ENCODE measurements at regions not wholly inside any gene's neighbourhood (a gene's known extent, or its start where the extent isn't known, plus 50 kb on each side); places are given as distances from the start of the nearest gene placed in this dataset.

- ChIA-PET CTCF (interaction anchor here (0.6 kb wide), 1 partner anchor 306 kb away, joined by 3 read pairs; no protein-coding TSS in a partner anchor), POLR2A (no interaction called here)
- no peak overlapping the region for H3K4me3 ChIP-seq (ENCODE audit: low read depth in 2 of 2, low read length in 2 of 2)
- no peaks in the 10 kb centered on the region for H3K4me1 ChIP-seq (ENCODE audit: control insufficient read depth, insufficient read depth, low read length)
- DNase-seq (ENCODE audit: low read depth, low spot score) (no peak), ATAC-seq (no peak)
- in situ Hi-C loops (cut with HindIII; ENCODE audit: low pct_unique_long_range_greater_than_20kb, low sequenced_read_pairs): no loop called here
- no peaks in the 10 kb centered on the region for H3K9me3 ChIP-seq (ENCODE audit: control insufficient read depth, insufficient read depth, low read depth, low read length)
- intact Hi-C loops (cut with micrococcal nuclease; ENCODE audit: unreplicated experiment): no loop called here
- TF ChIP-seq POLR2AphosphoS5 (IDR thresholded peaks at IDR 0.05; ENCODE audit: low read depth, low read length): no peak
- TF ChIP-seq REST (IDR thresholded peaks at IDR 0.05; ENCODE audit: insufficient read depth in 1 of 2, low read depth in 2 of 2, low read length in 1 of 2): no peak
- no peak for TF ChIP-seq CTCF (IDR thresholded peaks at IDR 0.05)
- TF ChIP-seq TCF7L2 (IDR thresholded peaks at IDR 0.05; ENCODE audit: low read depth, low read length): no peak
- TF ChIP-seq SIN3A (IDR thresholded peaks at IDR 0.05; ENCODE audit: borderline replicate concordance, insufficient read depth, low read depth, low read length): no peak
- no TSS peak for BruUV-seq (replicated peaks)
- no peaks in the 10 kb centered on the region for H3K27me3 ChIP-seq (ENCODE audit: control insufficient read depth, insufficient read depth, low read length)
- no peaks in the 10 kb centered on the region for H3K36me3 ChIP-seq (ENCODE audit: control insufficient read depth, insufficient read depth, low read length)
- no peak overlapping the region for H3K27ac ChIP-seq (ENCODE audit: low read length)
These were observed 218.3 kb upstream of the DTNBP1 start for GRCh38 chr6:15881150-15881549.

DNA sequence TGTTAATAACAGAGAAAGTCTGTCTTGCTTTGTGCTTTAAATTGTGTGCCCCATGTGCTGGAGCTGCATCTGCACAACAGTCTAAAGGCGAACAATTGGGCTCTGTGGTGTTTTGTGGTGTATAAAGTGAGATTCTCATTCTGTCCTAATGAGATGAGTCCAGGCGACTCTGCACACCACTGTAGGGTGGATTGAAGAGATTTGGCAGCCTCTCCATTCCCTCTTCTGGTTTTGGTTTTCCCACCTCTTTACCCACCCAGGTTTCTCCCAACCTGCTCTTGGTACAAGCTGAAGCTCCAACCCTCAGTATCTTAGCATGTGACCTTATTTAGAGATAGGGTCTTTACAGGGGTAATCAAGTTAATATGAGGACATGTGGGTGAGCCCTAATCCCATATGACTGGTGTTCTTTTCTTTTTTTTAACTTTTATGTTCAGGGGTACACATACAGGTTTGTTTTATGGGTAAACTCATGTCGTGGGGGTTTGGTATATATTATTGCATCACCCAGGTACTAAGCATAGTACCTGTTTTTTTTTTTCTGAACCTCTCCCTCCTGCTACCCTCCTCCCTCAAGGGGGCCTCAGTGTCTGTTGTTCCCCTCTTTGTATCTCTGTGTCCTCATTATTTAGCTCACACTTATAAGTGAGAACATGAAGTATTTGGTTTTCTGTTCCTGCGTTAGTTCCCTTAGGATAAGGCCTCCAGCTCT lies 217.6 kb upstream of the DTNBP1 start:
- TF ChIP-seq REST (IDR thresholded peaks at IDR 0.05; ENCODE audit: insufficient read depth in 1 of 2, low read depth in 2 of 2, low read length in 1 of 2) (no peak), CTCF (IDR thresholded peaks at IDR 0.05) (no peak), POLR2AphosphoS5 (IDR thresholded peaks at IDR 0.05; ENCODE audit: low read depth, low read length) (no peak), TCF7L2 (IDR thresholded peaks at IDR 0.05; ENCODE audit: low read depth, low read length) (no peak), SIN3A (IDR thresholded peaks at IDR 0.05; ENCODE audit: borderline replicate concordance, insufficient read depth, low read depth, low read length) (no peak)
- in situ Hi-C loops (cut with HindIII; ENCODE audit: low pct_unique_long_range_greater_than_20kb, low sequenced_read_pairs) (no loop called here), intact Hi-C loops (cut with micrococcal nuclease; ENCODE audit: unreplicated experiment) (no loop called here)
- H3K36me3 ChIP-seq (ENCODE audit: control insufficient read depth, insufficient read depth, low read length): no peaks in the 10 kb centered on the region
- ATAC-seq (no peak), DNase-seq (ENCODE audit: low read depth, low spot score) (no peak)
- H3K4me3 ChIP-seq (ENCODE audit: low read depth in 2 of 2, low read length in 2 of 2): no peak overlapping the region
- ChIA-PET CTCF (interaction anchor here (0.6 kb wide), 1 partner anchor 307 kb away, joined by 3 read pairs; no protein-coding TSS in a partner anchor), POLR2A (no interaction called here)
- no peak overlapping the region for H3K27ac ChIP-seq (ENCODE audit: low read length)
- no TSS peak for BruUV-seq (replicated peaks)
- no peaks in the 10 kb centered on the region for H3K9me3 ChIP-seq (ENCODE audit: control insufficient read depth, insufficient read depth, low read depth, low read length)
- no peaks in the 10 kb centered on the region for H3K27me3 ChIP-seq (ENCODE audit: control insufficient read depth, insufficient read depth, low read length)
- no peaks in the 10 kb centered on the region for H3K4me1 ChIP-seq (ENCODE audit: control insufficient read depth, insufficient read depth, low read length)

Measured in Panc1 (cell line).